ENCODE measurements at regions not wholly inside any gene's neighbourhood (a gene's known extent, or its start where the extent isn't known, plus 50 kb on each side); places are given as distances from the start of the nearest gene placed in this dataset.

- Histone ChIP-seq H3K9me3 (ENCODE audit: control insufficient read depth in 1 of 2, insufficient read depth in 1 of 2, low read depth in 1 of 2, low read length in 2 of 2) (peaks cover 0 to 3% of the 10 kb centered on the region in 2 experiments; a peak in 2 of 4 replicates), H2AFZ (ENCODE audit: low read depth, low read length, poor library complexity, severe bottlenecking) (no peak overlapping the region), H3K4me3 (replicated peaks in 1 of 2; ENCODE audit: low read depth in 1 of 2, low read length in 2 of 2) (no peak overlapping the region), H3K79me2 (ENCODE audit: insufficient read depth, low read length) (no peaks in the 10 kb centered on the region), H3K4me2 (ENCODE audit: low read length) (no peak overlapping the region), H3K27me3 (ENCODE audit: insufficient read depth, low read length) (no peaks in the 10 kb centered on the region), H3K4me1 (ENCODE audit: control insufficient read depth in 1 of 2, insufficient read depth in 2 of 2, low read length in 2 of 2) (no peaks in the 10 kb centered on the region), H4K20me1 (ENCODE audit: insufficient read depth) (no peaks in the 10 kb centered on the region), H3K27ac (ENCODE audit: low read depth, low read length) (no peak overlapping the region), H3K36me3 (ENCODE audit: control insufficient read depth in 1 of 2, insufficient read depth in 2 of 2, low read length in 2 of 2) (no peaks in the 10 kb centered on the region), H3K9me2 (ENCODE audit: insufficient read depth) (no peaks in the 10 kb centered on the region), H3K9ac (ENCODE audit: low read length) (no peak overlapping the region)
- no peak for ATAC-seq
- TF ChIP-seq CBX3 (IDR thresholded peaks at IDR 0.05; ENCODE audit: low read depth) (no peak), ZNF274 (IDR thresholded peaks at IDR 0.05; ENCODE audit: low read depth, low read length) (no peak)
- ChIA-PET POLR2A (no interaction called here), CTCF (no interaction called here), RAD21 (ENCODE audit: low non-redundant PET in 1 of 2, low total read pairs in 2 of 2, uncharacterized antibody in 2 of 2, unreplicated experiment in 2 of 2) (no interaction called here)
- no peak for DNase-seq (ENCODE audit: low read depth, low spot score)
- no TSS peak for BruUV-seq (replicated peaks)
- intact Hi-C loops (cut with micrococcal nuclease) = no loop called here
Measured at GRCh38 chr3:22451501-22451900, 700.5 kb upstream of the ZNF385D start.

- H3K9me2 ChIP-seq (ENCODE audit: insufficient read depth) = no peaks in the 10 kb centered on the region
- no peak overlapping the region for H3K9ac ChIP-seq (ENCODE audit: low read length)
- H2AFZ ChIP-seq (ENCODE audit: low read depth, low read length, poor library complexity, severe bottlenecking) = no peak overlapping the region
- CTCF ChIA-PET = no interaction called here
- TF ChIP-seq CBX3 (IDR thresholded peaks at IDR 0.05; ENCODE audit: low read depth) = no peak
- no peak for TF ChIP-seq FOSL1 (IDR thresholded peaks at IDR 0.05; ENCODE audit: low read depth)
- TF ChIP-seq JUND (IDR thresholded peaks at IDR 0.05) = no peak
- no peak for TF ChIP-seq POLR2AphosphoS5 (IDR thresholded peaks at IDR 0.05; ENCODE audit: low read depth, low read length)
- no peak for TF ChIP-seq ZFX (IDR thresholded peaks at IDR 0.05)
- TF ChIP-seq SRF (IDR thresholded peaks at IDR 0.05; ENCODE audit: low read depth) = no peak
- no peak for TF ChIP-seq POLR2A (IDR thresholded peaks at IDR 0.05; ENCODE audit: borderline replicate concordance, extremely low read depth, insufficient read depth, insufficient read length)
- TF ChIP-seq EGR1 (IDR thresholded peaks at IDR 0.05; ENCODE audit: low read depth) = no peak
- no peak overlapping the region for H3K4me2 ChIP-seq (ENCODE audit: low read length)
- H3K4me1 ChIP-seq (ENCODE audit: control insufficient read depth in 1 of 2, insufficient read depth in 2 of 2, low read length in 2 of 2) = no peaks in the 10 kb centered on the region
- DNase-seq (ENCODE audit: low read depth, low spot score) (no peak), ATAC-seq (no peak)
- H4K20me1 ChIP-seq (ENCODE audit: insufficient read depth) = no peaks in the 10 kb centered on the region
- RAD21 ChIA-PET (ENCODE audit: low non-redundant PET in 1 of 2, low total read pairs in 2 of 2, uncharacterized antibody in 2 of 2, unreplicated experiment in 2 of 2) = no interaction called here
- POLR2A ChIA-PET = no interaction called here
- H3K4me3 ChIP-seq (replicated peaks in 1 of 2; ENCODE audit: low read depth in 1 of 2, low read length in 2 of 2) = no peak overlapping the region
- BruUV-seq (replicated peaks) = no TSS peak
- intact Hi-C loops (cut with micrococcal nuclease) = no loop called here
- no peaks in the 10 kb centered on the region for H3K27me3 ChIP-seq (ENCODE audit: insufficient read depth, low read length)
- H3K27ac ChIP-seq (ENCODE audit: low read depth, low read length) = no peak overlapping the region
- H3K36me3 ChIP-seq (ENCODE audit: control insufficient read depth in 1 of 2, insufficient read depth in 2 of 2, low read length in 2 of 2) = no peaks in the 10 kb centered on the region
- no peaks in the 10 kb centered on the region for H3K79me2 ChIP-seq (ENCODE audit: insufficient read depth, low read length)
- peaks cover 3 to 10% of the 10 kb centered on the region in 2 experiments; a peak in 2 of 4 replicates for H3K9me3 ChIP-seq (ENCODE audit: control insufficient read depth in 1 of 2, insufficient read depth in 1 of 2, low read depth in 1 of 2, low read length in 2 of 2)
Measured at GRCh38 chr3:22453906-22454535, 703.0 kb upstream of the ZNF385D start.
